Fibroblast of skin of abdomen (primary cell): ENCODE measurements at regions not wholly inside any gene's neighbourhood (a gene's known extent, or its start where the extent isn't known, plus 50 kb on each side); places are given as distances from the start of the nearest gene placed in this dataset.

Experiments used
- DNase-seq: peaks from one replicate; pipeline ENCODE4 v3.0.0-alpha.2; 2013

DNA sequence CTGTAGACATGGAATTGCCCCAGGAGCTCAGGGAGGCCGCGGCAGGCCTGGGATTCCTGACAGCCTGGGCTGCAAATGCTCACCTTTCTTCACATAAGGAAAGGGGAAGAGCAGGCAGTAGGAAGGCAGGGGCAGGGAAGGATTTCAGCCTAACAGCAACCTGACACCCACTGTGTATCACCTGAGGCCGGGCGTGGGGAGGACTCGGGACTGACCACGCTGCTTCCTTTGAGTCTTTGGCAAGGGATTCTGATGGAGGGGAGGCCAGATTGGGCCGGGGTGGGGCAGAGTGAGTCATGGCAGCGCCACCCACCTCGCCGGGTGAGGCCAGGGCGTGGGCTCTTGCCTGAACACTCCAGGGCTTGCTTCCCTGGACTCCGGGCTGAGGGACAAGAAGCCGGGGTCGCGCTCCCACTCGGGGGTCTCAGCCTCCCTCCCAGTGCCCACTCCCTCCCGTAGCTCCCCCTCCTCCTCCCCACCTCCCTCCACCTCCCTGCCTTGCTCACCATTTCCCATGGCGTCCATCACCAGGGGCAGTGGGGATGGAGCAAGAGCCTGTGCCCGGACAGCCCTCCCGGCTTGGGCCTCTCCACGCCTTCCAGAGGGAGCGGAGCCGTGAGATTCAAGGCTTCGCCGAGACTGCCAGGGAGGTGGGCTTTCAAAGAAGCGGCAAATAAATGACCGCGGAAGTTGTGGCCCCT, 247.9 kb upstream of the RTL1 start:
- DNase-seq, result no peak

DNA sequence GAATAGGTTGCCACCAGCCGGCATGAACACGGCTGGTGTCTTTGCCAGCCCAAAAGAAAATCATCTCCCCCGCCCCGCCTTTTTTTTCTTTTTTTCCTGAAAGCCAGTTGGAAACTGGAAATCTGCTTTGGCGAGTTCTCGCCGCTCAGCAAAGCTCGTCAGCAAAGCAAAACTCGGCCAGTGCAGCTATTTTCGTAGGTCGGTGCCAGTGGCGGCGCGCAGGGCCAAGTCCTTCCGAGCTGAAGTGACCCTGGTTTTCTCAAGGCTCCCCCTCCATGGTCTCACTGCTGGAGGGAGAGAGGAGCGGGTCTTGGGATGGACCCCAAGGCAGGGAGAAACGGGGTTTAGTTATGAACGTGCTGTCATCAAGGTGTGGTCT, 248.4 kb upstream of the RTL1 start:
- DNase-seq, result no peak

DNA sequence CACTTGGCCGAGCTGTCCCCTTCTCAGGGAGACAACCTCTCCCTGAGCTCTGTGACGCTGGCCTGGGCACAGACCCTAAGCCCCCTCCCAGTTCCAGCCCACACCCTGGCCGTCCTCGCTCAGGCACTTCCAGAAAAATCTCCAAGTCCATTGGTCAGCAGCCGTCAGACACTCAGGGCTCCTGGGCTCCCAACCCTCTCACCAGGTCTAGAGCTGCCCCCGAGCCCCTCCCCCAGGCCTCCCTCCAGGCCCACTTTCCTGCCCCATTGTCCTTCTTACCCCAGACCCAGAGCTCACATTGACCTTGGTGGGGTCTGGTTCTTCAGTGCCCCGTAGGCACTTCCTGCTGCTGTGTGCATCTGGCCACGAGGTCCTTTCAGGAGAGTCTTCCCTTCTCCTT, 249.3 kb upstream of the RTL1 start:
- no peak for DNase-seq

DNA sequence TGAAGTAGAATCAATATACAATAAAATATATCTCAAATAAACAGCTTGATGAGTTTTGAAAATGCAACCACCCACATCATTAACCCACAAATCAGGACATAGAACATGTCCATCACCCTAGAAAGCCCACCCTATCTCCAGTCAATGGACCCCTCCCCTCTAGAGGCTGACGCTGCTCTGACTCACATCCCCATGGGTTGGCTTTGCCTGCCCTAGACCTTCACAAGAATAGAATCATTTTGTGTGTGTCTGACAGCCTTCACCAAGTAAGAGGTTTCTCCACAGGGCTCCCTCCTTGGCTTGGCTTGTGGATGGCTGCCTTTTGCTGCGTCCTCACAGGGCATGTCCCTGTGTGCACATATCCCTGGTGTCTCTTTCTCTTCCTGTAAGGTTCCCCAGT, 250.2 kb upstream of the RTL1 start:
- no peak for DNase-seq

DNA sequence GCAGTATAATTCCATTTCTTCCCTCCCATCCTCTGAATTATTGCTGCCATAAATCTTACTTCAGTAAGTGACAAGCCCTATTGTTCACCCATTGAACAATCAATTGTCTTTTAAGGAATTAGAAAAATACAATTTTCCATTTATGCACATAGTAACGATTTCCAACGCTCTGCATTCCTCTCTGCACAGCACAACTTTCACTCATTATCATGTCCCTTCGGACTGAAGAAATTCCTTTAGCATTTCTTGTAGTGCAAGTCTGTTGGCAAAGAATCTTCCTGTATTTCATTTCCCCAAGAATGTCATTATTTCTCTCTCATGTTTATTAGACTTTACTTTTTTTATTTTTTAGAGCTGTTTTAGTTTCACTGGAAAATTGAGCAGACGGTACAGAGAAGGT, 252.1 kb upstream of the RTL1 start:
- DNase-seq, result no peak

DNA sequence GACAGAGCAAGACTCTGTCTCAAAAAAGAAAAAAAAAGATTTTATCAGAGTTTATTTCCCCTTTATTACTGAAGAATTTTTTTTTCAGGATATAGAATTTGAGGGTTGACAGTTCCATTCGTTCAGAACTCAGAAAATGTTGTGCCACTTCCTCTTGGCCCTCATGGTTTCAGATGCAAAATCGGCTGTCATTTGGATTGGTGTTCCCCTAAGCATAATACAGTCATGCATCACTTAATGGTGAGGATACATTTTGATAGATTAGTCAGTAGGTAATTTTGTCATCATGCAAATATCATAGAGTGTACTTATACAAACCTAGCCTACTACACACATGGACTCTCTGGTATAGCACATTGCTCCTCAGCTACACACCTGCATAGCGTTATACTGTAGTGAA, 263.9 kb upstream of the RTL1 start:
- DNase-seq, result no peak

DNA sequence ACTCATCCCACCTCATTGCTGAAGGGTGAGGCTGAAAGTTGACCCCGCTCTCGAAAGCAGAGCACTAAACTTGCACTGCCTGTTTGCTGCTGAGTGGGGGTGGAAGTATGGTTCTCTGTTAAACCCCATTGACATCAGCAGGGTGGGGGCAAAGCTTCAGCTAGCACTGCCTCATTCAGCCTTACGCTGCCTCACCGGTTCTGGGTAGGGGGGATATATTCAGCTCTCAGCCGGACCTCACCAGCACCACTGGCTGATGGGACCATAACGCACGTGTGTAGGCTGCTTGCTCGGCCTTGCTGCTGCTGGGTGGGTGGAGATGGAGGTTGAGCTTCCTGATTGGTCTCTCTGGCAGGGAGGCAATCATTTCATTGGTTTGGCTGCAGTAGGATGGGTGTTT, 265.7 kb upstream of the RTL1 start:
- no peak for DNase-seq

DNA sequence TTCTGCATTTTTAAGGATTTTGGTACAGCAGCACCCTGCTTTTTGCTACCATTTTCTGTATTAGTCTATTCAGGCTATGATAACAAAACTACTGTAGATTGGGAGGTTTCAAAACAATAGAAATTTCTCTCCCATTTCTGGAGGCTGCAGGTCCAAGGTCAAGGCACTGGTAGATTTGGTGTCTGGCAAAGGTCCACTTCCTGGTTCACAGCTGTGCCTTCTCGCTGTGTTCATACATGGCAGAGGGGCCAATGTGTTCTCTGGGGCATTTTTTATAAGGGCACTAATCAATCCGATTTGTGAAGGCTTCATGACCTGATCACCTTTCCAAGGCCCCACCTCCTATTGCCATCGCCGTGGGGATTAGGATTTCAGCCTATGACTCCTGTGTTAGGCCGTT, 268.1 kb upstream of the RTL1 start:
- no peak for DNase-seq

DNA sequence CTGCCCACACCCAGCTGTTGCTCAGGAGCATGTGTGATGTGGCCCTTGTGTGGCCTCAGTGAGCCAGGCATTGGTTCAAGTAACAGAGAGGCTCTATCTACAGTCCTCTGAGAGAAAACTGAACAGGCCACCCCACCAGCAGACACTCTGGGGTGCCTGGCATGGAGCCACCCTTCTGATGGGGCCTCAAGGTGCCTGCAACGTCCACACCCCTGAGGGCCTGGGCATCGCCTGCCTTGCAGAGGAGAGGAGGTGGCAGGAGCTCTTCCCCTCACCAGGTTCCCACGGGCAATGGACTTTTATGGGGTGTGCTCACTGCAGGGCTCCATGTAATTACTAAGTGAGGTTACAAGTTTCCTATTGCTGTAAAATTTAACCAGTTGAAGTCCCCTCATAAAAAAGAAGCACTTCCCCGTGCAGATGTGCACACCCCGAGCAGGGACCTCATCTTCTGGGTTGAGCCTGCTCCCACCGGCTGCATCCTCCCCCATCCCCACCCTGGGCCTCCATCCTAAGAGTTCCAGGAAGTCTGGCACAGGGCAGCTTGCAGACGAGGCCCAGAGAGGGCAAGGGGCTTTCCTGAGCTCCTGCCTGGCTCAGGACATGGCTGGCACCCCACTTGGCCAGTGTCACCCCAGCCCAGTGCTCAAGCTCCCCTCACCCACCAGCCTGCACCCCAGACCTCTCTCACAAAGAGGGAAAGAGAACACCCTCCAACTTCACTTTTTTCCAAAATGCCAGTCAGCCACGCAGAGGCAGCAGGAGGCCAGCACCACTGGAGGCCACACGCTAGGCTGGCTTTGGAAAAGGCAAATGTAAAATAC, 270.4 kb upstream of the RTL1 start:
- DNase-seq, result no peak

DNA sequence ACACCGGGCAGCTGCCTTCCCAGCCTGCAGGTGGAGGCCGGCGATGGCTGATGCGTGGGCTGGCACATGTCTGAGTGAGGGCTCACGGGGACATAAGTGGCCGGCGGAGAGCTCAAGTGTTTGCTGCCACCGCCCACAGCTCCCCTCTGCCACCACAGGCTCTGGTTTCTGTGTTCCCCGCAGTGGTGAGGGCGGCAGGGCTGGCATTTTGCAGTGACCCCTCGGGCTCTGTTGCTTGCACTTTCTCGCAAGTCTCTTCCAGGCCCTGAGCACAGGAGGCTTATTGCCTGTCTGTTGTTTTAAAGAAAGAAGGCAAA, 271.0 kb upstream of the RTL1 start:
- DNase-seq, result no peak

DNA sequence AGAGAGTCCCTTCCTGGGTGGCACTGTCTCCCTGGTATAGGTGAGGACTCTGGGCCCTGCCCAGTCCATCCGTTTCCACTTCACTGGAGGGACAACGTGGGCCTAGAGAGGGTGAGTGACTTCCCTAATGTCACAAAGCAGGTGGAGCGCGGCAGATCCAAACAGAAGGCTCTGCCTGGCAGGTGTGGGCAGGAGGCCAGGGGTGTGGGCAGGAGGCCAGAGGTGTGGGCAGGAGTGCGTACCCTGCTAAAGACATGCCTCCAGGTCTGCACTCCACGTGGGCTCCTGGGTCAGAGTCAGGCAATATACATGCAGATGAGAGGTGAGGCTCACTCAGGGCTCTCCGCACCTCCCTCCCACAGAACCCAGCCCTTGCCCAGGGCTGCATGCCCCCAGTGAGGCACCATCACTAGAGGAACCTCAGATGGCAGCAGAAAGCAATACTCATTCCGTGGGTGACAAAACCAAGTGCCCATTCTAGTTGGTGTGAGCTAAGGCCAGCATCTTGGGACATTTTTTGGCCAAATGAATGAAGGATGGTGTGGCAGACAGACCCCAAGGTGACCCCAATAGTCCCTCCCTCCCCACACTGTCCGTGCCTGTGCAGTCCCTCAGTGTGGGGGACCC, 271.6 kb upstream of the RTL1 start:
- no peak for DNase-seq

DNA sequence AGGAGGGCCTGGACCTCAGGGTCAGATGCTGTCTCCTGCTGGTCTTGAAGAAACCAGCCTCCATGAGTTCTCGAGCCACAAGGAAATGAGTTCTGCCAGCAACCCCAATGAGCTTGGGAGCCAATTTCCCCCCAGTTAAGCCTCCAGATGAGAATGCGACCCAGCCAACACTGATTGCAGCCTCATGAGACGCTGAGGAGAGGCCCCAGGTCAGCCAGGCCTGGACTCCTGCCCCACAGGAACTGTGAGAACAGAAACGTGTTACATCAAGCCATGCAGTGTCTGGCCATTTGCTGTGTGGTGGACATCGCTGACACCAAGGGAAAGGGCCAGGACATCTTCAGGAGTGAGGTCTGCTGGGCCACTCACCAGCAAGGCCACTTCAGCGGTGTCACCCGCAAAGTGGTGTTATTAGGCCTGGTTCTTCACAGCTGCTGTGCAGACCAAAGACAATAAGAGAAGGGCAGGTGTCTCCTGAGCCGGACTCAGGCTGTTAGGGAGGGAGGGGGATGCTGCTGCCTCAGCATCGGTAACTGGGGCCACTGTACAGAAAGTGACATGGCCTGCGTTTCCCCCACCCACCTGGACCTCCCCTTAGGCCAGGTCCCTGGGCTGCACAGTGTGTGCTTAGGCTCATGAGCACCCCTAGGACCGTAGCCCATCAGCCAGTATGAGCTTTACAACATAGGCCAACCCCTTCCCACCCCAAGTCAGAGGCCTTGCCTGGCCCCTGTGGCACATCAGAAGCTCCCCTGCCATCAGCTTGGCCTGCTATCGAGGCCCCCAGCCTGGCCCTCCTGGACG, 272.4 kb upstream of the RTL1 start:
- no peak for DNase-seq

DNA sequence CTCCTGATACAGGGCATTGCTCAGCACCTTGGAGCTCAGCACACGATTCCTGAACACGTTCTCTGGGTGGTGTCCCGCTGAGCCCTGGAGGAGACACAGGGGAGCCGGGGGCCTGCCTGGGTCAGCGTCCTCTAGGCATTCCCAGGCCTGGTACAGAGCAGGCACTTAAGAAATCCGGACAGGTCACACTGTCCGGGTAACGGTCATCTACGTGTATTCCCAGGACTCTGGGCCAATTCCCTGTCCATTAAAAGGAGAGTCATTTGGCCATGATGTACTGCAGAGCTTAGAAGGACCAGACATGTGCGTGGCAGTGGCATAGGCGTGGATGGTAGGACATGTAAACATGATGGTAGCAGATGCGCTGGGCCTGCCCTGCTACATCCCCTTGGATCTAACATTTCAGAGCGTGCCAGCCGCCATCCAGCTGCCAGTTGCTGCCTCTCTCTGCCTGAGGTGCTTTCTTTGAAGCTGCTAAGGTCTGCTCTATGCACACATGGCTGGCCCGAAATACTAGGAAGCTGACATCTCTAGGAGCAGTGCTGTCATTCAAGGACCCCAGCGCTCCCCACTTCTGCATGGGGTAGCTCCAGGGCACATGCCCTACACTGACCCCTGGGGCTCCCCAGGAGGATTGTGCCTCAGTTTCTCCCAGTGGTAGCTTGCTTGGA, 273.1 kb upstream of the RTL1 start:
- no peak for DNase-seq

DNA sequence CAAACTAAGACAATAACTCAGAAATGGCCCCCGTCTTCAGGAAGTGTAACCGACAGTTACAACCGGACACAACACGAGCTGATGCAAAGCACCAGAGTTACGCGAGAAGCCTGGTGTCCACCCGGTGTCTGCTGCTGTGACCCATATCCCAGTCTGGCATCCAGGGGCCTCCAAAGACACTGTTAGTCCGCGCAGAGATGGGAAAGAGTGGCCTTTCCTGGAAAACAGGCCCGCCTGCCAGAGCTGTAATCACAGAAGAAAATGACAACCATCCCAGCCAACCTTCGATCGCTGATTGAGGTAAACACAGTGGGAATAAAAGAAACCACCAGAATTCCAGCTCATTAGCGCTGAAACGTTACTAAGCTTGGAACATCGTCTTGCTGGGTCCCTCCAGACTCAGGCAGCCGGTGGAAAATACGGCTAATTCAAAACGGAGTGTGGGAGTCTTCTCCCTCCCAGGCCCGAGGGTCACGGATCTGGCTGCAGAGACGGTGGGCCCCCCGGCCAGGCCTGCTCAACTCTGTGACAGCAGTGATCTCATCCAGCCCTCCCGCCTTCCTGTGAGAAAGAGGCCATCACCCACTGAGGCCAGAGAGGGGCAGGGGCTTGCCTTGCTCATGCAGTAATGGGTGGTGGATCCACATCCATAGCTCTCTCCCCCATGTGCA, 273.9 kb upstream of the RTL1 start:
- no peak for DNase-seq

DNA sequence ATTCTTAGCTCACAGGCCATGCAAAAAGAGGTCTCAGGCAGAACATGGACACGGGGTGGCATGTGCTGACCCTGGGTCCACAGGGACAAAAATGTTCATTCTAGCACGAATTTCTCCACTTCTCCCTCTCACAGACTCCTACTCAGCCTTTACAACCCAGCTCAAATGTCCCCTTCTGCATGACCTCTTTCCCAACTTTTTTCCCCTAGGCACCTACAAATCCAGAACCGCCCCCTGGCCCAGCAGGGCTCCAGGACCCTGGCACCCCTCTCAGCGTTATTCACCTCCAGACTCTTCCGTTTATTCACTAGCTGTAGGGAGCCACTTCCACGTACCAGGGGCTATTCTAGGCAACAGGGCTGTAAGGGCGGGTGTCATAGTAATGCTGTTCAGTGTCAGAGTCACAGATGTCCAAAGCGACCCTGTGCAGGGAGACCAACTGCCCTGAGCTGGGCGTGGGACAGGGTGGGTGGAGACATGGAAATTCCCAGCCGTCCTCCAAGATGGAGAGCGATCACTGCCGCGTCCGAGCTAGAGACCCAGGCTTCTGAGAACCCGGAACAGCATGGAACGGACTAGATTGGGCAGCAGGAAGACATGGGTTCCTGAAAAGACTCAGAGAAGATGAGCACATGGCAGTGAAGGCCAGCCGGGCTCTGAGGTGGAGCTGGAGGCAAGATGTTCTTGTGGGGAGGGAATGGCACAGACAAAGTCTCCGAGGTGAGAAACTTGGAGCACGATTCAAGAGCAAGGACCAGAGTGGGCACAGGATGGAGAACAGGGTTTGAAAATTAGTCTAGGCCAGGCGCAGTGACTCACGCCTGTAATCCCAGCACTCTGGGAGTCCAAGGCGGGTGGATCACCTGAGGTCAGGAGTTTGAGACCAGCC, 274.9 kb upstream of the RTL1 start:
- DNase-seq, result no peak

DNA sequence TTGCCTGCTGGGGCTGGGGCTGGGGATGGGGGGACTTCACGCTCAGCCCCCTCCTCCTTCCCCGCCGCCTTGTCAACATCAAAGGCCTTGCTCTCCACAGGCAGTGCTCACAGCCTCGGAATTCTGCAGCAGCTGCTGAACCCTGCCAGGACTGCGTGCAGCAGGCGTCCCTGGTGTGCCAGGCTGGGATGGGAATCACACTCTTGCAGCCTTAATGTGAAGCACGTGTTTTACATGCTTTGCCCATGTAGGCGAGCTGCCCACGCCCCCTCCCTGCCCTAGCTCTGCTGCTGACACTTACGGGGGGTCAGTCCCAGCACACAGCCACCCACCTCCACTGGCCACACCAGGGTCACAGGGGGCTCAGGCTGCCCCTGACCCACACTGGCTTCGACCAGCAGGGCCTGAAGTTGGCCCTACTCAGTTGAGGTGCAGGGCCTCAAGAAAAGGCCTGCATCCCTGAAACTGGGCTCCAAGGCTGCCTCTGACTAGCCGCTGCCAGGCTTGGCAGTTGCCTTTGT, 276.2 kb upstream of the RTL1 start:
- no peak for DNase-seq

DNA sequence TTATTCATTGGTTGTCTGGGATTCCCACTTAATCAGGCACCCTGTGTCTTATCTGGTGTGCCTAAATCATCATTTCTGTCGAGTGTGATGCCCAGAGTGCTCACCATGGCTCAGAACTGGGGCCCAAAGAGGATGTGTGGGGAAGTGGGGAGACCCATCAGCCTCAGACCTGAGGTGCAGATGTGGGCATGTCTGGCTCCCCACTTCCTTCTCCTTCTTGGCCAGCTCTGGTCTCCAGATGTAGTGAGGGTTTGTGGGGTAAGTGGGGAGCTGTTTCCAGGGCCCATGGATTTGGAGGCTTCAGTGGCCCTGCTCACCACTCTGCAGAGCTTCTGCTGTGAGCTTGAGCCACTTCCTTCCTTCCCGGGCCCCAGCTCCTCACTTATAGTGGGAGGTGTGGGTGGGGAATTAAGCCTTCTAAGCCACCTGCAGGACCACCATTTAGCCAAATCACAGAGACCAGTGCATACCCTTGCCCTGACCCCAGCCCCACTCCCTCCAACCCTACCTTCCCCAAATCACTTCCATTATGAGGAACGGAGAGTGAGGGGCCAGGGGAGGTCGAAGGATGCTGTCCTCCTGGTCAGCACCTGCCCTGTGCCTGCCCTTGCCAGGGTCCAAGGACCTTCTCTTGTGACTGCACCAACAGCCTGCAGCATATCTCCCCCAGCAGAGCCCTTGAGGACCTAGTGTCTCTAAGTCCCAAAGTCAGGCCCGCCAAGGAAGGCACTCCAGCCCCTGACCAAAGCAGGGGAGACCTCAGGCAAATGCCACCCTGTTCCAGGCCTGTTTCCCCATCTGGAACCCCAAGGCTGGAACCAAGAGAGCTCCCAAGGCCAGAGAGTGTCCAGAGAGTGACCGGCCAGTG, 278.2 kb upstream of the RTL1 start:
- no peak for DNase-seq

DNA sequence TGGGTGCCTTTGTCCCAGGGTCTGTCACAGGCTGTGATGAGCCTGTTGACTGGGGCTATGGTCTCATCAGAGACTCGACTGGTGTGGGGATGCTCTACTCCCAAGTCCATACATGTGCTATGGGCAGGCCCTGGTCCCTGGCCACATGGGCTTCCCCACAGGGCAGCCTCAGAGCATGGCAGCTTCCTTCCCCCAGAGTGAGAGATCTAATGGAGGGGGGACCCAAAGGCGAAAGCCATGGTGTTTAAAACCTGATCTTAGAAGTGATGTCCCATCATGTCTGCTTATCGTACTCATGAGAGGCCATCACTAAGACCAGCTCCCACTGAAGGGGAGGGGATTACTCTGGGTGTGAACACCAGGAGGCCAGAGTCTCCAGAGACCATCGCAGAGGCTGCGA, 279.0 kb upstream of the RTL1 start:
- no peak for DNase-seq

DNA sequence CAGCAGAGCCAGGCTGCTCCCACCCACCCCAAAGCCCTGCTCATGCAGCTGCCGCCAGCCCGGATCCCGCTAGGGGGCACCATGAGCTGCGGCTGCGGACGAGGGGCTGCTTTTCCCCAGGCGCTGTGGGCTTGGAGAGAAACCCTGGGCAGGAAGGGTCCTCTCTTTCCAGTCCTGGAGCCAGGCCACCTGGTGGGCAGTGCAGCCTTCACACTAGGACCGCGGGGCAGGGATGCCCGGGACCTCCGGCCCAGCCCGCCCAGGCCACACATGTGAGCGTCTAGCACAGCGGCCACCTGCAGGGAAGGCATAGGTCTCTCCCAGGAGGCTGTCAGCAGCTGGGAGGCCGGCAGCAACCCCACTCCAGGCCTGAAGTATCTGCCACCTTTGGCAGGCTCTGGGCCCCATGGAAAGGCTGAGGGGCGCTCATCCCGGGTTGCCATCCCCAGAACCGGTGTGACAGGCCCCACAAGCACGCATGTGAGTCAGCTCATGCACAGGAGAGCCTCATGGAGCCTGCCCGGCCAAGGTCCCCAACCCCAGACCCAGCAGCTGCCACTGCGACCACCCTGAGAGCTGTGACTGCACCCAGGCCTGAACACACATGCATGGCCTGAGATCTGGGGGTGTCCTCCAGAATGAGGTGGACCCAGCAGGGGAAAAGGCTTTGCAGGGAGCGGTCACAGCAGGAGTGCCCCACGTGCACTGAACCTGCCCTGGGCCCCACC, 280.0 kb upstream of the RTL1 start:
- DNase-seq, result no peak
